B cell (primary cell): ENCODE measurements at regions not wholly inside any gene's neighbourhood (a gene's known extent, or its start where the extent isn't known, plus 50 kb on each side); places are given as distances from the start of the nearest gene placed in this dataset.

Experiments used
- CTCF ChIP-seq: fragments of 200-600 bp; IDR thresholded peaks from one replicate; pipeline ENCODE4 v1.8.0; 2022; ENCODE audit warnings: antibody characterized with exemption, mild to moderate bottlenecking
- EZH2 ChIP-seq: IDR thresholded peaks from 2 replicates; pipeline ENCODE4 v1.6.1; 2012; ENCODE audit warnings: borderline replicate concordance, low read depth, mild to moderate bottlenecking, moderate library complexity, low read length; ENCODE audit not compliant: insufficient read depth, poor library complexity, severe bottlenecking

- TF ChIP-seq CTCF (no peak), EZH2 (no peak)
Observed at GRCh38 chr6:141153563-141153962, 979.2 kb upstream of the GJE1 start.
